GM20000 (cell line): ENCODE measurements at regions not wholly inside any gene's neighbourhood (a gene's known extent, or its start where the extent isn't known, plus 50 kb on each side); places are given as distances from the start of the nearest gene placed in this dataset.

Experiments used
- DNase-seq: peaks from one replicate; pipeline ENCODE4 v3.0.0; 2012; ENCODE audit warnings: low spot score
- CTCF ChIP-seq: IDR thresholded peaks from 2 replicates; pipeline ENCODE4 v1.5.1; 2012; ENCODE audit warnings: mild to moderate bottlenecking, control low read depth; ENCODE audit errors: extremely low read depth, missing control alignments

GRCh38 chr13:50577806-50578205 is 265.7 kb downstream of the DLEU7 start:
- DNase-seq, result no peak
- TF ChIP-seq CTCF, result no peak

- no peak for DNase-seq
- no peak for TF ChIP-seq CTCF
Observed at GRCh38 chr13:50580684-50581305, 262.7 kb downstream of the DLEU7 start.

DNA sequence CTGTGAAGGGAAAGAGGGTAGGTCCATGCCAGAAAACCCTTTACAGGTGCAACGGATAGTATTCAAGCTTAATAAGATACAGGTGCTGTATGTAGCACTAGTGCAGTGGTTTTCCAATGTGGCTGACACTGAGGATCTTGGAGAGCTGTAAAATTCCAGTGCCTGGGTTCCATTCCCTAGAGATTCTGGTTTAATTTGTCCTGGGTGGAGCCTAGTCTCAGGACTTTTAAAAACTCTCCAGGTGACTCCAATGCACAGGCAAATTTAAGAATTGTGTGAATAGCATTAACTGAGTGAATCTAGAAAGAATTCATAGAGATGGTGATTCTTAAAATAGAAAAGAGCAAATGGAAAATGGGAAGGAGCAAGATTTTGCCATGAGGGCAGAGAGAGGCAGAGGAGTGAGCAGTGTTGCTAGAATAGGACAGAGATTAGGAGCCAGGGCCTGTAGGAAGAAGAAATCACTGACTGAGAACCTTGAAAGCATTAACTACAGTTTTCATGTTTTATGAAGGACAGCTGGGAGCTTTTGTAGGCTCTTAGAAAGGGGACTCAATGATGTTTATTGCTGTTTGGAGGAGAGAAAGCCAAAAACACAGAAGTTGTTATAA is 261.8 kb downstream of the DLEU7 start:
- no peak for DNase-seq
- no peak for TF ChIP-seq CTCF

- TF ChIP-seq CTCF, result no peak
Observed at GRCh38 chr13:50584856-50585580, 258.5 kb downstream of the DLEU7 start.

DNA sequence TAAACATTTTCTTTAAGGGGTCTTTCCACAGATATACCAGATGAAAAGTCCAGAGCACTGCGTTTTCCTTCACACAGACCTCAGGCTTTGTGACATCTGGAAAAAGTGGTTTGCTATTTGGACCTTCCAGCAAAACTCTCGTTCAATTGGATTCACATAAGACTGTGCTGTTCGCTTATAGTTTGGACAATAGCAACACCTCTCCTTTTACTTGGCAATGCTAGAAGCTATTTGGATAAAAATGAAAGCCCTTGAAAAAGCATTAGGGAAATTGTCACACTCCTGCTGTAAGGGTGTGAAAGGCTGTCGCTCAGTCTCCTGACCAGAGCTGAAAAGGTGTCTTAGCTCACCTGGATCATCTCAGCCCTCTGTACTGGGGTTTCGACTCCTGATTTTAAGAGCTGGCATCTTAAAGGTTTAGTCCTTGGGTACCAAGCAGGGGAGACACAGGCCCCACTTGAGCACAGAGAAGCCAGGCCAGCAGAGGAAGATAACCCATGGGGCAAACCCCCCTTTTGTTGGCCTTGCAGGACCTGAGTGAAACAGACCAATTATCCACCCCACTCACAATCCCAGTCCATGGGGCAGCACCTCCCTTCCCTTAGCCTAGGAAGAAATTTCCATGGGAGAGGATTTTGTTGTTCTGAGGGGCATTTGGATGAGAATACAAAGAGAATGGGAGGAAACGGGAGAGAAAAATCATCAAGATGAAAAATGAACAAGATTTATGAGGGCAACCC is 257.6 kb downstream of the DLEU7 start:
- TF ChIP-seq CTCF, result no peak
- DNase-seq, result no peak

More at GRCh38 chr13:50584856-50585580, 258.5 kb downstream of the DLEU7 start:
- no peak for DNase-seq

GRCh38 chr13:50586414-50587083 is 256.9 kb downstream of the DLEU7 start:
- no peak for DNase-seq
- no peak for TF ChIP-seq CTCF
